Glutamatergic neuron (in vitro differentiated cells): ENCODE measurements at regions not wholly inside any gene's neighbourhood (a gene's known extent, or its start where the extent isn't known, plus 50 kb on each side); places are given as distances from the start of the nearest gene placed in this dataset.
"Not testable (repeated sequence)": the region's sequence is repeated elsewhere in the genome, so short reads cannot be mapped to it uniquely, and the experiment has no call there.

Source experiments
- DNase-seq: peaks from one replicate; pipeline ENCODE4 v3.0.0; 2022
- H3K27ac Mint-ChIP-seq: one replicate; pipeline ENCODE4 v1.8.0; 2020; ENCODE audit warnings: mild to moderate bottlenecking, mixed read lengths, inconsistent platforms; ENCODE audit not compliant: unreplicated experiment
- H3K27me3 Mint-ChIP-seq: one replicate; pipeline ENCODE4 v1.8.0; 2020; ENCODE audit warnings: mild to moderate bottlenecking, moderate library complexity, mixed read lengths, inconsistent platforms; ENCODE audit not compliant: unreplicated experiment
- H3K36me3 Mint-ChIP-seq: one replicate; pipeline ENCODE4 v1.8.0; 2020; ENCODE audit warnings: mild to moderate bottlenecking, mixed read lengths, inconsistent platforms; ENCODE audit not compliant: unreplicated experiment
- H3K4me1 Mint-ChIP-seq: one replicate; pipeline ENCODE4 v1.8.0; 2020; ENCODE audit warnings: mild to moderate bottlenecking, low read depth, mixed read lengths, inconsistent platforms; ENCODE audit not compliant: unreplicated experiment
- H3K4me3 Mint-ChIP-seq: one replicate; pipeline ENCODE4 v1.8.0; 2020; ENCODE audit warnings: mild to moderate bottlenecking, mixed read lengths, inconsistent platforms; ENCODE audit not compliant: unreplicated experiment
- H3K9me3 Mint-ChIP-seq: one replicate; pipeline ENCODE4 v1.8.0; 2020; ENCODE audit warnings: mild to moderate bottlenecking, moderate library complexity, mixed read lengths, inconsistent platforms; ENCODE audit not compliant: unreplicated experiment
- CTCF ChIP-seq: fragments of 200-600 bp; sonication (generic); IDR thresholded peaks from one replicate; pipeline ENCODE4 v1.5.0; 2021; ENCODE audit not compliant: partially characterized antibody, unreplicated experiment

- no peaks in the 10 kb centered on the region for H3K36me3 Mint-ChIP-seq
- no peak for DNase-seq
- no peaks in the 10 kb centered on the region for H3K4me1 Mint-ChIP-seq
- no peak overlapping the region for H3K4me3 Mint-ChIP-seq
- H3K27me3 Mint-ChIP-seq = no peaks in the 10 kb centered on the region
- H3K9me3 Mint-ChIP-seq = no peaks in the 10 kb centered on the region
- H3K27ac Mint-ChIP-seq = no peak overlapping the region
- no peak for TF ChIP-seq CTCF
These were observed 124.3 kb upstream of the STARD13 start for GRCh38 chr13:33409673-33410510.

GRCh38 chr13:33410619-33411018 lies 125.1 kb upstream of the STARD13 start:
- TF ChIP-seq CTCF = no peak
- no peak for DNase-seq
- Mint-ChIP-seq H3K4me1 (no peaks in the 10 kb centered on the region), H3K27me3 (no peaks in the 10 kb centered on the region), H3K36me3 (no peaks in the 10 kb centered on the region), H3K9me3 (no peaks in the 10 kb centered on the region), H3K4me3 (no peak overlapping the region), H3K27ac (no peak overlapping the region)

- H3K36me3 Mint-ChIP-seq = no peaks in the 10 kb centered on the region
- DNase-seq = no peak
- no peak for TF ChIP-seq CTCF
- H3K4me3 Mint-ChIP-seq = no peak overlapping the region
- H3K27me3 Mint-ChIP-seq = no peaks in the 10 kb centered on the region
- H3K27ac Mint-ChIP-seq = no peak overlapping the region
- no peaks in the 10 kb centered on the region for H3K9me3 Mint-ChIP-seq
- no peaks in the 10 kb centered on the region for H3K4me1 Mint-ChIP-seq
These were observed 125.8 kb upstream of the STARD13 start for GRCh38 chr13:33411312-33411711.

- no peak for TF ChIP-seq CTCF
- Mint-ChIP-seq H3K9me3 (peaks cover 2% of the 10 kb centered on the region), H3K27me3 (peaks cover 4% of the 10 kb centered on the region), H3K36me3 (peaks cover 5% of the 10 kb centered on the region), H3K4me1 (peaks cover 4% of the 10 kb centered on the region), H3K27ac (no peak overlapping the region), H3K4me3 (no peak overlapping the region)
- no peak for DNase-seq
These were observed 130.3 kb upstream of the STARD13 start for GRCh38 chr13:33415822-33416221.

- DNase-seq, H3K27ac Mint-ChIP-seq, H3K36me3 Mint-ChIP-seq, H3K4me1 Mint-ChIP-seq, H3K27me3 Mint-ChIP-seq, H3K4me3 Mint-ChIP-seq, H3K9me3 Mint-ChIP-seq: not testable (repeated sequence)
These were observed 132.8 kb upstream of the STARD13 start for GRCh38 chr13:33418224-33418953.

GRCh38 chr13:33420117-33420516 lies 134.6 kb upstream of the STARD13 start:
- H3K36me3 Mint-ChIP-seq, H3K4me1 Mint-ChIP-seq, H3K27me3 Mint-ChIP-seq, H3K9me3 Mint-ChIP-seq, DNase-seq, H3K27ac Mint-ChIP-seq, H3K4me3 Mint-ChIP-seq: not testable (repeated sequence)
